ENCODE measurements at regions not wholly inside any gene's neighbourhood (a gene's known extent, or its start where the extent isn't known, plus 50 kb on each side); places are given as distances from the start of the nearest gene placed in this dataset.

DNA sequence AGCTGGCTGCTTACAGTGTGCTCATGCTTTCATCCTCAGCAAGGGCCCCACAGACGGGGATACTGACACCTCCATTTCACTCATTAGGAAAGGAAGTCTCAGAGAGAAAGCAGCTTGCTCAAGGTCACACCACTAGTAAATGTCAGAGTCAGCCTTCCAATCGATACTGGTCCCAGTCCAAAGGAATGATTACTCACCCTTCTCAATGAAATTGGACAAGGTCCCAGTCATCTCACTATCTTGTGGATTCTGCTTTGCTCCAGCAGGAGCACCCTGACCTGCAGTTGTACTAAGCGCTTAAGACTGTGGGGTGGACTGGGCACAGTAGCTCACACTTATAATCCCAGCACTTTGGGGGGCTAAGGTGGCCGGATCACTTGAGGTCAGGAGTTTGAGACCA, 132.2 kb upstream of the SLC34A2 start:
- ATAC-seq (ENCODE audit: low FRiP score in 2 of 2), result no peak

DNA sequence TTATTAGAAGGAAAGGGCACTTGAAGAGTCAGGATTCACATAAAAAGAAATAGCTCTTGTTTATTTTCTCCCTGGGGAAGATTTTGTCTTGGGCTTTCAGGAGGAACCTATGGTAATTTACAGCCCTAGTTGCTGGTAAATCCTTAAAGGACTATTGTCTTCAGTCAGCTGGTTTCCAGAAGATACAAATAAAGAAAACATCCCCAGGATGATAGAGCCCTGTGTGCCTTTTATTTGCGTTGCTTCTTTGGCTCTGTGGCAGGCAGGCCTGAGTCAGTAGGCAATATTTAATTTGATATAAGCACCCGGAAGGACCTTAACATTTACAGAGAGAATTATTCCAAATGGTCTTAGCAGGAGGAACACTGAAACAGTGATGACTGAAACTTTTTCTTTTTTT, 131.0 kb upstream of the SLC34A2 start:
- Histone ChIP-seq H3K36me3 (no peaks in the 10 kb centered on the region), H3K4me3 (no peak overlapping the region), H3K27me3 (no peaks in the 10 kb centered on the region), H3K4me1 (peaks cover 0 to 4% (median 0%) of the 10 kb centered on the region in 4 donors), H3K27ac (no peak overlapping the region), H3K9me3 (no peaks in the 10 kb centered on the region)
- ATAC-seq (ENCODE audit: low FRiP score in 2 of 2), result no peak
- WGBS, 2 donors, result 49 to 57% methylated on average over 2 of the region's 2 CpGs
- TF ChIP-seq, protein P1, sequence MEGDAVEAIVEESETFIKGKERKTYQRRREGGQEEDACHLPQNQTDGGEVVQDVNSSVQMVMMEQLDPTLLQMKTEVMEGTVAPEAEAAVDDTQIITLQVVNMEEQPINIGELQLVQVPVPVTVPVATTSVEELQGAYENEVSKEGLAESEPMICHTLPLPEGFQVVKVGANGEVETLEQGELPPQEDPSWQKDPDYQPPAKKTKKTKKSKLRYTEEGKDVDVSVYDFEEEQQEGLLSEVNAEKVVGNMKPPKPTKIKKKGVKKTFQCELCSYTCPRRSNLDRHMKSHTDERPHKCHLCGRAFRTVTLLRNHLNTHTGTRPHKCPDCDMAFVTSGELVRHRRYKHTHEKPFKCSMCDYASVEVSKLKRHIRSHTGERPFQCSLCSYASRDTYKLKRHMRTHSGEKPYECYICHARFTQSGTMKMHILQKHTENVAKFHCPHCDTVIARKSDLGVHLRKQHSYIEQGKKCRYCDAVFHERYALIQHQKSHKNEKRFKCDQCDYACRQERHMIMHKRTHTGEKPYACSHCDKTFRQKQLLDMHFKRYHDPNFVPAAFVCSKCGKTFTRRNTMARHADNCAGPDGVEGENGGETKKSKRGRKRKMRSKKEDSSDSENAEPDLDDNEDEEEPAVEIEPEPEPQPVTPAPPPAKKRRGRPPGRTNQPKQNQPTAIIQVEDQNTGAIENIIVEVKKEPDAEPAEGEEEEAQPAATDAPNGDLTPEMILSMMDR (IDR thresholded peaks at IDR 0.05), result no peak
- TF ChIP-seq POLR2AphosphoS5 (IDR thresholded peaks at IDR 0.05) (no peak), EP300 (IDR thresholded peaks at IDR 0.05) (no peak), POLR2A (IDR thresholded peaks at IDR 0.05) (no peak)
- DNase-seq, result no peak

More for the DNA sequence above, 132.2 kb upstream of the SLC34A2 start:
- 64 to 74% methylated on average over 4 of the region's 4 CpGs for WGBS, 2 donors
- H3K36me3 ChIP-seq, result no peaks in the 10 kb centered on the region
- no peak overlapping the region for H3K27ac ChIP-seq
- no peak for DNase-seq
- H3K4me1 ChIP-seq, result peaks cover 0 to 4% (median 0%) of the 10 kb centered on the region in 4 donors
- H3K4me3 ChIP-seq, result no peak overlapping the region
- no peaks in the 10 kb centered on the region for H3K27me3 ChIP-seq
- no peaks in the 10 kb centered on the region for H3K9me3 ChIP-seq
- no peak for TF ChIP-seq POLR2A (IDR thresholded peaks at IDR 0.05)
- TF ChIP-seq POLR2AphosphoS5 (IDR thresholded peaks at IDR 0.05), result no peak
- TF ChIP-seq EP300 (IDR thresholded peaks at IDR 0.05), result no peak

DNA sequence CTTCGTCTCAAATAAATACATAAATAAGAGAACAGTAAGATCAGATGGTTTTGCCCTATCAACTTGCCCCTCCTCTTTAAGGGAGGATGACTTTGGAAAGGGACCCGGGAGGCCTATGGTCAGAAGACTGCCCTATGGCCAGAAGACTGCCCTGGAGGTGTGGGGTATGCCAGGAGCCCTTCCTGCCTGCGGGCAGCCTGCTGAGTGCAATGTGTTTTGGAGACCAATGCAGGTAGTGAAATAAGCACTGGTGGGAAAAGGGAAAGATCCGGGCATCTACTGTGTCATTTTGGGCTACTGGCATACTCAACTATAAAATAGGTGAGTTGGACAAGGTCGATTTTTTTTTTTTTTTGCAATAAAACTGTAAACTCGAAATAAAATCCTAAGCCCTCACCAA, 129.8 kb upstream of the SLC34A2 start:
- Histone ChIP-seq H3K4me1 (peaks cover 0 to 4% (median 0%) of the 10 kb centered on the region in 4 donors), H3K36me3 (no peaks in the 10 kb centered on the region), H3K27me3 (no peaks in the 10 kb centered on the region), H3K4me3 (no peak overlapping the region), H3K9me3 (no peaks in the 10 kb centered on the region), H3K27ac (no peak overlapping the region)
- WGBS, 2 donors, result 80 to 84% methylated on average over 6 of the region's 6 CpGs
- DNase-seq (no peak), ATAC-seq (ENCODE audit: low FRiP score in 2 of 2) (no peak)
- no peak for TF ChIP-seq POLR2A (IDR thresholded peaks at IDR 0.05)
- no peak for TF ChIP-seq EP300 (IDR thresholded peaks at IDR 0.05)
- no peak for TF ChIP-seq POLR2AphosphoS5 (IDR thresholded peaks at IDR 0.05)
- TF ChIP-seq, protein P1 (IDR thresholded peaks at IDR 0.05), result no peak

DNA sequence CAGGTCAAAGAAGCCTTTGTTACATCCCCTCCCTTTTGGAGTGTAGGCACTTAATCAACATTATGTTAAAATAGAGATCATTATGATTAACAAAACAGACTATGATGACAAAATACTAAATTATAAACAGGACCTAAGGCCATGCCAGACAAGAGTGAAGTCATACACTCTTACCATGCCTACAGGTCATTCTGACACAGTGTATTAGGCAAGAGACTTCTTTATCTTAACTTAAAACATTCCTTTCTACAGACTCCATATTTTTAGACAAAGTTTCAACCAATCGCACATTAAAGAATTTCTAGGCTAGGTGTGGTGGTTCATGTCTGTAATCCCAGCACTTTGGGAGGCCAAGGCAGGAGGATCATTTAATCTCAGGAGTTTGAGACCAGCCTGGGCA, 128.6 kb upstream of the SLC34A2 start:
- Histone ChIP-seq H3K27ac (no peak overlapping the region), H3K4me3 (no peak overlapping the region), H3K4me1 (peaks cover 0 to 4% (median 0%) of the 10 kb centered on the region in 4 donors), H3K9me3 (no peaks in the 10 kb centered on the region), H3K36me3 (no peaks in the 10 kb centered on the region), H3K27me3 (no peaks in the 10 kb centered on the region)
- 77 to 94% methylated on average over 1 of the region's 1 CpG for WGBS, 2 donors
- TF ChIP-seq, protein P1 (IDR thresholded peaks at IDR 0.05), result no peak
- no peak for TF ChIP-seq POLR2AphosphoS5 (IDR thresholded peaks at IDR 0.05)
- TF ChIP-seq POLR2A (IDR thresholded peaks at IDR 0.05), result no peak
- no peak for TF ChIP-seq EP300 (IDR thresholded peaks at IDR 0.05)
- DNase-seq (no peak), ATAC-seq (ENCODE audit: low FRiP score in 2 of 2) (no peak)

DNA sequence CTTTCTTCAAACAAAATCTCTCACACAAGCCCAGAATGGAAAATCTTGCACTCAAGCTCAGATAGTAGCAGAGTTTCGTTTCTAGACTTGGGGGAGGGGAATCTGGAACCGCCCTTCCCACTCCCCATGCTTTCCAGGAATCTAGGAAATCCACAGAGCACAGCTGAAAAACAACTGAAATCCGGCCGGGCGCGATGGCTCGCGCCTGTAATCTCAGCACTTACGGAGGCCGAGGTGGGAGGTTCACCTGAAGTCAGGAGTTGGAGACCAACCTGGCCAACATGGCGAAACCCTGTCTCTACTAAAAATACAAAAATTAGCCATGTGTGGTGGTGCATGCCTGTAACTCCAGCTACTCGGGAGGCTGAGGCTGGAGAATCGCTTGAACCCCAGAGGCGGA, 127.3 kb upstream of the SLC34A2 start:
- H3K4me1 ChIP-seq, result peaks cover 0 to 4% (median 0%) of the 10 kb centered on the region in 4 donors
- H3K4me3 ChIP-seq, result no peak overlapping the region
- no peaks in the 10 kb centered on the region for H3K9me3 ChIP-seq
- peak in 1 of 2 donors; percentile 43 for DNase-seq
- no peak for ATAC-seq (ENCODE audit: low FRiP score in 2 of 2)
- H3K36me3 ChIP-seq, result no peaks in the 10 kb centered on the region
- no peaks in the 10 kb centered on the region for H3K27me3 ChIP-seq
- no peak for TF ChIP-seq POLR2AphosphoS5 (IDR thresholded peaks at IDR 0.05)
- no peak for TF ChIP-seq POLR2A (IDR thresholded peaks at IDR 0.05)
- TF ChIP-seq, protein P1 (IDR thresholded peaks at IDR 0.05), result no peak
- TF ChIP-seq EP300 (IDR thresholded peaks at IDR 0.05), result no peak
- no peak overlapping the region for H3K27ac ChIP-seq
- 91 to 92% methylated on average over 14 of the region's 14 CpGs for WGBS, 2 donors

All from upper lobe of left lung (tissue), 6 donors.